Keratinocyte (primary cell): ENCODE measurements at regions not wholly inside any gene's neighbourhood (a gene's known extent, or its start where the extent isn't known, plus 50 kb on each side); places are given as distances from the start of the nearest gene placed in this dataset.

Experiments
- DNase-seq: peaks from one replicate; pipeline ENCODE4 v3.0.0-alpha.2; 2011; ENCODE audit warnings: low read depth, missing footprints, low spot score
- FAIRE-seq: peaks from 2 replicates; lab custom pipeline; 2011; peaks lifted over from hg19 to GRCh38; lab: Jason Lieb, UNC
- H2AFZ ChIP-seq: 2 replicates; pipeline ENCODE4 v1.6.0; 2012; ENCODE audit warnings: low read length, control low read depth, inconsistent platforms; ENCODE audit not compliant: control insufficient read depth
- H3K27ac ChIP-seq: 2 replicates; pipeline ENCODE4 v1.5.1; 2011; ENCODE audit warnings: low read length; ENCODE audit not compliant: control insufficient read depth, insufficient read depth
- H3K27me3 ChIP-seq: 3 replicates; pipeline ENCODE4 v1.6.0; 2011; ENCODE audit warnings: low read length; ENCODE audit not compliant: control insufficient read depth, insufficient read depth; ENCODE audit errors: extremely low read depth
- H3K36me3 ChIP-seq, 2 experiments: 2 replicates in 1 of 2; 3 replicates in 1 of 2; pipeline ENCODE4 v1.5.1; 2011; ENCODE audit warnings: low read length in 2 of 2, mild to moderate bottlenecking in 1 of 2; ENCODE audit not compliant: control insufficient read depth in 2 of 2, insufficient read depth in 2 of 2; ENCODE audit errors: extremely low read depth in 1 of 2
- H3K4me1 ChIP-seq: 3 replicates; pipeline ENCODE4 v1.5.1; 2011; ENCODE audit warnings: low read length; ENCODE audit not compliant: control insufficient read depth, insufficient read depth; ENCODE audit errors: extremely low read depth
- H3K4me2 ChIP-seq: 3 replicates; pipeline ENCODE4 v1.6.0; 2011; ENCODE audit warnings: low read depth, low read length; ENCODE audit not compliant: control insufficient read depth, insufficient read depth; ENCODE audit errors: extremely low read depth
- H3K4me3 ChIP-seq, 3 experiments: fragments of 200-600 bp in 1 of 3; sonication (generic) in 1 of 3; 2 replicates in 2 of 3; 3 replicates in 1 of 3; pipeline ENCODE4 v1.5.1; 2011 to 2016; ENCODE audit warnings: low read length in 3 of 3, mild to moderate bottlenecking in 3 of 3, control low read depth in 2 of 3, inconsistent platforms in 1 of 3, low read depth in 1 of 3, mixed read lengths in 1 of 3, mixed run types in 1 of 3, moderate library complexity in 1 of 3; ENCODE audit not compliant: control insufficient read depth in 2 of 3, insufficient read depth in 2 of 3; ENCODE audit errors: extremely low read depth in 1 of 3
- H3K79me2 ChIP-seq: 2 replicates; pipeline ENCODE4 v1.6.0; 2012; ENCODE audit warnings: low read length; ENCODE audit not compliant: control insufficient read depth, insufficient read depth
- H3K9ac ChIP-seq: 3 replicates; pipeline ENCODE4 v1.6.0; 2011; ENCODE audit warnings: low read length; ENCODE audit not compliant: control insufficient read depth, insufficient read depth; ENCODE audit errors: extremely low read depth
- H3K9me1 ChIP-seq: 3 replicates; pipeline ENCODE4 v1.6.0; 2011; ENCODE audit warnings: low read length; ENCODE audit not compliant: control insufficient read depth, insufficient read depth; ENCODE audit errors: extremely low read depth
- H3K9me3 ChIP-seq: 2 replicates; pipeline ENCODE4 v1.5.1; 2012; ENCODE audit warnings: low read depth, low read length; ENCODE audit not compliant: control insufficient read depth
- H4K20me1 ChIP-seq: 3 replicates; pipeline ENCODE4 v1.6.0; 2011; ENCODE audit warnings: low read length; ENCODE audit not compliant: control insufficient read depth, insufficient read depth; ENCODE audit errors: extremely low read depth
- EZH2 ChIP-seq: IDR thresholded peaks from one replicate; pipeline ENCODE4 v1.6.1; 2012; ENCODE audit warnings: inconsistent platforms, mild to moderate bottlenecking, low read length, moderate library complexity
- dilution Hi-C: fragments of 300-500 bp; cut with MboI; formaldehyde crosslinking; loops from one replicate; pipeline ENCODE4 v1.7.0; 2020; ENCODE audit warnings: low sequenced_read_pairs; ENCODE audit not compliant: extremely low pct_ligation_motif_present
- TF ChIP-seq, protein P1 (sequence below), 3 experiments: IDR thresholded peaks in 1 of 3; conservative IDR thresholded peaks in 1 of 3; optimal IDR thresholded peaks in 1 of 3; 2 replicates in 2 of 3; 3 replicates in 1 of 3; pipeline versions ENCODE3 to v1.5.1; 2011; ENCODE audit warnings: low read length in 3 of 3, mild to moderate bottlenecking in 3 of 3, moderate library complexity in 2 of 3, control low read depth in 1 of 3, inconsistent platforms in 1 of 3; ENCODE audit not compliant: insufficient read depth in 2 of 3; ENCODE audit errors: extremely low read depth in 1 of 3

DNA sequence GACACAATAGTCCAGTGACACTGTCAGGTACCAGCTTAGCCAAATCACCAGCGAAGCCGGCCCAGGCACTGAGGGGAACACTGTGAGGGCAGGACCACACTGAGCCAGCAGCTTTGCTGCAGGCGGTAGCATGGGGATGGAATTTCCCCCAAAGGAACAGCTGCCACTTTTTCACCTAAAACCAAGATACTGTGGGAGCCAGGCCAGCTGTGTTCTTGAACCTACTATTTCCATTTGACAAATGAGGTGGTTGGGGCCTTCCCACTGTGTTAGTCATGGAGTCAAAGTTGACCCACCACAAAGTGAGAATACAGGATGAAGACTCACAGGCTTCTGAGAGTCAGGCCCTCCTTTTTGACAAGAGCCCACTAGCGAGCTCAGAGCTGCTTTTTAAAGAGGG lies 70.7 kb upstream of the SH3RF1 start:
- Histone ChIP-seq H3K27me3 (no peaks in the 10 kb centered on the region), H3K36me3 (no peaks in the 10 kb centered on the region), H3K27ac (no peak overlapping the region), H3K9me3 (no peaks in the 10 kb centered on the region), H3K4me2 (no peak overlapping the region), H4K20me1 (no peaks in the 10 kb centered on the region), H2AFZ (no peak overlapping the region), H3K9ac (no peak overlapping the region), H3K4me1 (peaks cover 17% of the 10 kb centered on the region), H3K9me1 (no peaks in the 10 kb centered on the region), H3K4me3 (no peak overlapping the region), H3K79me2 (no peaks in the 10 kb centered on the region)
- dilution Hi-C loops, result no loop called here
- DNase-seq, result no peak
- FAIRE-seq, result no peak
- no peak for TF ChIP-seq EZH2
- TF ChIP-seq, protein P1, sequence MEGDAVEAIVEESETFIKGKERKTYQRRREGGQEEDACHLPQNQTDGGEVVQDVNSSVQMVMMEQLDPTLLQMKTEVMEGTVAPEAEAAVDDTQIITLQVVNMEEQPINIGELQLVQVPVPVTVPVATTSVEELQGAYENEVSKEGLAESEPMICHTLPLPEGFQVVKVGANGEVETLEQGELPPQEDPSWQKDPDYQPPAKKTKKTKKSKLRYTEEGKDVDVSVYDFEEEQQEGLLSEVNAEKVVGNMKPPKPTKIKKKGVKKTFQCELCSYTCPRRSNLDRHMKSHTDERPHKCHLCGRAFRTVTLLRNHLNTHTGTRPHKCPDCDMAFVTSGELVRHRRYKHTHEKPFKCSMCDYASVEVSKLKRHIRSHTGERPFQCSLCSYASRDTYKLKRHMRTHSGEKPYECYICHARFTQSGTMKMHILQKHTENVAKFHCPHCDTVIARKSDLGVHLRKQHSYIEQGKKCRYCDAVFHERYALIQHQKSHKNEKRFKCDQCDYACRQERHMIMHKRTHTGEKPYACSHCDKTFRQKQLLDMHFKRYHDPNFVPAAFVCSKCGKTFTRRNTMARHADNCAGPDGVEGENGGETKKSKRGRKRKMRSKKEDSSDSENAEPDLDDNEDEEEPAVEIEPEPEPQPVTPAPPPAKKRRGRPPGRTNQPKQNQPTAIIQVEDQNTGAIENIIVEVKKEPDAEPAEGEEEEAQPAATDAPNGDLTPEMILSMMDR (optimal IDR thresholded peaks at IDR 0.05 in 1 of 3, IDR thresholded peaks at IDR 0.05 in 1 of 3, conservative IDR thresholded peaks at IDR 0.05 in 1 of 3; ENCODE audit: extremely low read depth in 1 of 3, insufficient read depth in 2 of 3, low read length in 3 of 3), result no peak

DNA sequence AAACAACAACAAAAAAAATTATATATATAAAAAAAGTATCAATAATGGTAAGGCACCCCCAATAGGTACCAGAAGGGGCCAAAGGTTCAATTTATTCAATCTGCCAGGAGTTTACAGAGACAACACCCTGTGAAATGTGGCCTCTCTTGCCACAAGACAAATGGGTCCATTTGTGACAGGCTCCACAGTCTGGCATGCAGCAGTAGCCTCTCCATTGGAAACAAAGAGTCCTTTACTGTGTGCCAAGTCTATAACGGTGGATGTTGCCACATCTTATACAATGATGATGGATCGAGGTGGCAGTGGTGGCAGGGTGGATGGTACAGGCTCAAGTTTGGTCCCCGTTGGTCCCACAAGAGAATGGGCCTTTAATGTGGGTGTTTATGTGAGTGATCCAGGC lies 70.1 kb upstream of the SH3RF1 start:
- TF ChIP-seq, protein P1 (optimal IDR thresholded peaks at IDR 0.05 in 1 of 3, IDR thresholded peaks at IDR 0.05 in 1 of 3, conservative IDR thresholded peaks at IDR 0.05 in 1 of 3; ENCODE audit: extremely low read depth in 1 of 3, insufficient read depth in 2 of 3, low read length in 3 of 3), result no peak
- TF ChIP-seq EZH2, result no peak
- Histone ChIP-seq H3K79me2 (no peaks in the 10 kb centered on the region), H4K20me1 (no peaks in the 10 kb centered on the region), H3K4me2 (no peak overlapping the region), H3K4me1 (peaks cover 17% of the 10 kb centered on the region), H3K4me3 (no peak overlapping the region), H3K27me3 (no peaks in the 10 kb centered on the region), H3K9me3 (no peaks in the 10 kb centered on the region), H3K9ac (no peak overlapping the region), H2AFZ (no peak overlapping the region), H3K27ac (no peak overlapping the region), H3K36me3 (no peaks in the 10 kb centered on the region), H3K9me1 (no peaks in the 10 kb centered on the region)
- FAIRE-seq (no peak), DNase-seq (no peak)
- dilution Hi-C loops, result no loop called here
